K562 (cell line): ENCODE measurements at regions not wholly inside any gene's neighbourhood (a gene's known extent, or its start where the extent isn't known, plus 50 kb on each side); places are given as distances from the start of the nearest gene placed in this dataset.

ENCODE experiments used
- FOXO4 ChIP-seq: fragments of 450-650 bp; formaldehyde crosslinking; IDR thresholded peaks from 2 replicates; pipeline ENCODE4 v1.4.0; 2020; ENCODE audit warnings: mild to moderate bottlenecking, moderate library complexity
- HLTF ChIP-seq: fragments of 450-650 bp; IDR thresholded peaks from 2 replicates; pipeline ENCODE4 v1.6.1; 2016
- UBTF ChIP-seq, 2 experiments: IDR thresholded peaks; 2 replicates each; pipeline ENCODE4 v1.6.1; 2012; ENCODE audit warnings: improper control_type of control experiment in 2 of 2, low read depth in 2 of 2, low read length in 2 of 2, borderline replicate concordance in 1 of 2
- TF ChIP-seq, protein P1 (sequence below): conservative IDR thresholded peaks from 2 replicates; pipeline ENCODE4 v1.6.1; 2011; ENCODE audit warnings: low read depth, mild to moderate bottlenecking, low read length; ENCODE audit not compliant: control insufficient read depth

- TF ChIP-seq HLTF, result no peak
- TF ChIP-seq, protein P1, sequence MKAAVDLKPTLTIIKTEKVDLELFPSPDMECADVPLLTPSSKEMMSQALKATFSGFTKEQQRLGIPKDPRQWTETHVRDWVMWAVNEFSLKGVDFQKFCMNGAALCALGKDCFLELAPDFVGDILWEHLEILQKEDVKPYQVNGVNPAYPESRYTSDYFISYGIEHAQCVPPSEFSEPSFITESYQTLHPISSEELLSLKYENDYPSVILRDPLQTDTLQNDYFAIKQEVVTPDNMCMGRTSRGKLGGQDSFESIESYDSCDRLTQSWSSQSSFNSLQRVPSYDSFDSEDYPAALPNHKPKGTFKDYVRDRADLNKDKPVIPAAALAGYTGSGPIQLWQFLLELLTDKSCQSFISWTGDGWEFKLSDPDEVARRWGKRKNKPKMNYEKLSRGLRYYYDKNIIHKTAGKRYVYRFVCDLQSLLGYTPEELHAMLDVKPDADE, result no peak
- TF ChIP-seq UBTF (IDR thresholded peaks at IDR 0.05; ENCODE audit: borderline replicate concordance in 1 of 2, low read depth in 2 of 2, low read length in 2 of 2), result no peak
- TF ChIP-seq FOXO4 (CRISPR knock-in tag), result no peak
Observed at GRCh38 chr4:156408749-156409148, 455.1 kb upstream of the CTSO start.
